ENCODE measurements at regions not wholly inside any gene's neighbourhood (a gene's known extent, or its start where the extent isn't known, plus 50 kb on each side); places are given as distances from the start of the nearest gene placed in this dataset.

DNA sequence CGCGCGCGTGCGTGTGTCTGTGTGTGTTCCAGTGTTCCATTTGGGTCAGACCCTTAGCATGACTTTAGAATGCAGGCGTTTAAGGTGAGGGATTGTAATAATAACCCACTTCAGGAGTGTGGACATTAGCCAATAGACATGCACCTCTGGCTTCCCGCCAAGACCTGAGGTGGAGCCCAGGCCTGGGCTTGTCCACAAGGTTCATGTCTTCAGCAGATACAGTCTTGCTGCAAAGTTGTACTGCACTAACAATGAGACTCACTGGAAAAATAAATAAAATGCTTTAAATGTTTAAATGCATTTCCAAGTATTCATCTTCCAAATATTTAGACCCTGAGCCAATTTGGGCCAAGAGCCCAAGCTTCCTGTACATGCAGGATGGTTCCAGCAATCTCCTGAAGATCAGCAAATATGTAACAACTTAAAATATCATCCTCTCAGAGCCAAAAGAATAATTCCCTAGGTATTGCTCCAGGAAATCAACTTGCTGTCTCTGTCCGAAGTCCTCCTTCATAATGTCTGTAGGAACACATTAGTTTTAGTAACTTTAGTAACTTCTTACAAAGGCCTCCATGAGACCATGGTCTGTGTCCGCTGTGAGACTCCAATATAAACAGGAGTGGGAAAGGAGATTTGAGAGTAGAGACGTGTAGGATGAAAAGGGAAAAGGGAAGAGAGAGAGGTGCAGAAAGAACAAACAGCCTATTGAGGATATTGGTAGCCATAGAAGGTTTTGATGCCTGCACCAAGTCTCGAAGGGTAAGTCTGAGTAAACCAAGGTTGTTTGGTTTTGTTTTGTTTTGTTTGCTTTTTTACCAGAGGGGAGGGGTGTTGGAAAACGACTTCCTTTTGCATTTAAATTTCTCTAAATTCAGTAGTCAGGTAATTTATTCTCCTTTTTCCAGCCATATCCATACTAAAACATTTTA is 98.5 kb upstream of the KLF3 start:
- TF ChIP-seq, protein P1, sequence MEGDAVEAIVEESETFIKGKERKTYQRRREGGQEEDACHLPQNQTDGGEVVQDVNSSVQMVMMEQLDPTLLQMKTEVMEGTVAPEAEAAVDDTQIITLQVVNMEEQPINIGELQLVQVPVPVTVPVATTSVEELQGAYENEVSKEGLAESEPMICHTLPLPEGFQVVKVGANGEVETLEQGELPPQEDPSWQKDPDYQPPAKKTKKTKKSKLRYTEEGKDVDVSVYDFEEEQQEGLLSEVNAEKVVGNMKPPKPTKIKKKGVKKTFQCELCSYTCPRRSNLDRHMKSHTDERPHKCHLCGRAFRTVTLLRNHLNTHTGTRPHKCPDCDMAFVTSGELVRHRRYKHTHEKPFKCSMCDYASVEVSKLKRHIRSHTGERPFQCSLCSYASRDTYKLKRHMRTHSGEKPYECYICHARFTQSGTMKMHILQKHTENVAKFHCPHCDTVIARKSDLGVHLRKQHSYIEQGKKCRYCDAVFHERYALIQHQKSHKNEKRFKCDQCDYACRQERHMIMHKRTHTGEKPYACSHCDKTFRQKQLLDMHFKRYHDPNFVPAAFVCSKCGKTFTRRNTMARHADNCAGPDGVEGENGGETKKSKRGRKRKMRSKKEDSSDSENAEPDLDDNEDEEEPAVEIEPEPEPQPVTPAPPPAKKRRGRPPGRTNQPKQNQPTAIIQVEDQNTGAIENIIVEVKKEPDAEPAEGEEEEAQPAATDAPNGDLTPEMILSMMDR (conservative IDR thresholded peaks at IDR 0.05): no peak
- TF ChIP-seq ZFX (IDR thresholded peaks at IDR 0.05): no peak

All from C4-2B (cell line).